GM21528 (cell line): ENCODE measurements at regions not wholly inside any gene's neighbourhood (a gene's known extent, or its start where the extent isn't known, plus 50 kb on each side); places are given as distances from the start of the nearest gene placed in this dataset.
A peak's percentile ranks its signal among the peaks of the same experiment; 100 is the strongest.
"Not testable (repeated sequence)": the region's sequence is repeated elsewhere in the genome, so short reads cannot be mapped to it uniquely, and the experiment has no call there.

Source experiments
- ATAC-seq: cut with Tn5 transposase; IDR thresholded peaks from one replicate; pipeline ENCODE4 v1.9.1; 2021; ENCODE audit warnings: mild to moderate bottlenecking, moderate library complexity; ENCODE audit not compliant: unreplicated experiment, low FRiP score

- no peak for ATAC-seq
These were observed 1053.6 kb upstream of the SLC39A10 start for GRCh38 chr2:194603429-194603828.

DNA sequence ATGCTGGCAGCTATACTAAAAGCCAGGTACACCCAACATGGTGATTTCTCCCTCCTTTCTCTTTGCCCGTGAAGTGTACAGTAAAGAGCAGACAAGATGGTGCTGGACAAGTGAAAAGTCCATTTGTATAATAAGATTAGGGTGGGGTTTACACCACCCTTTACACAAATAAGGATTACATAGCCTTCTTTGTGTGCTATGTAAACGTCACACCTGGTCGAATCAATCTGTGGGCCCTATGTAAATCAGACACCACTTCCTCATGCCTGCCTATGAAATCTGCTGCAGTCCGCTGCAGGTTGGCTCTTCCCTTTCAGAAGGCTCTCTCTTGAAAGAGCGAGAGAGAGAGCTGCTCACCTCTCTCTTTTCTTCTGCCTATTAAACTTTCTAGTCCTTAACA lies 1054.3 kb upstream of the SLC39A10 start:
- no peak for ATAC-seq

DNA sequence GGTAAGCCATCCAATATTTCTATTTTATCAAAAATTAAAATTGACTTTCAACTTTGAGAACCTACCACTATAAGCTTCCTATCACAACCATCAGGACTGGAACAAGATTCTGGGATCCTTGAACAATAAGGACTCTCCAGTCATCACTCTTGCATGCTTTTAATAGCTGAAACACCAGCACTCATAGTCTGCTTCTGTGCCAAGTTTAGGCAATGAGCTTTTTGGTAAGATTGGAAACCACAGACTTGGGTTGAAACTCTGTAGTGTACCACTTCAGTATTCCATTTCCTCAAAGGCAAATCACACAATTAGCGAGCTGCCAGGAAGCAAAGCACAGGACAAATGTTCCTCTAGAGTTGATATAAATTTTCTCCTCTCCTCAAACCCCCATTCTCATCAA lies 1065.8 kb upstream of the SLC39A10 start:
- ATAC-seq, result no peak

DNA sequence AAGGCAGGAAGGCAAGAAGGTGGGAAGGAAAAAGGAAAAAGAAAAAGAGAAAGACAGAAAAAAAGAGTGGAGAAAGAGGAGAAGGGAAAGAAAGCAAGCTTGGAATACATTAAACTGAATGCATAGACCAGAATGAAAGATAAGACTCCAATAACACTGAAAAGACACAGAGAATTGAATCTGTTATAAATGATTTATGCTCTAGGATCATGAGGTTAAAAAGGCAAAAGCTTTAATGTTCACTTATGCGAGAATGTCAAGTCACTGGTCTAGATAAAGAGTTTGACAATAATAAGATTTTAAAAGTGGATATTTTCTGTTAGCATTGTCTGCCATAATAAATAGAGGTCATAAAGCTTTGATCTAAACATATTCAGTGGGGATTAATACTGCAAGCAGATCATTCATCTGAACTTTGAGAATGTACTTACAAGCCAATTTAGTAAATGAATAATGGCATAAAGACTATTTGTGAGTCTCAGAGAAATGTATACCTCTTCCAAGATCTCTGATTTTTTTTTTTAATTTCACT lies 1069.2 kb upstream of the SLC39A10 start:
- no peak for ATAC-seq

DNA sequence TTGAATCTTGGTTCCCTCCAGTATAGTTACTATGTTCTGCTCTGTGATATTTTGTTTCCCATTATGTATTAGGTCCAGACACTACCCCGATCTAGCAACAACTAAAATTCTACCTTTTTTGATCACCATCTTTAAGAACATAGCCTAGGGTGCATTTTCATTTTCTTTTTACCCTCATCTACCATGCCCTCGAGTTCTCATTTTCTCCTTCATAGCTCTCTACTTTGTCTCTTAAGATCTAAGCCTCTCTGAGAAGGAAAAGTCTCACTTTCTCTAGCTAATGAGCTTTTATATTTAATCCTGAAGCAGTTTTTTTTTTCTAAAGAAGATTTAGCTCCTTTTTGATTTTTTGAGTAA lies 1089.4 kb upstream of the SLC39A10 start:
- peak; percentile 61 for ATAC-seq

DNA sequence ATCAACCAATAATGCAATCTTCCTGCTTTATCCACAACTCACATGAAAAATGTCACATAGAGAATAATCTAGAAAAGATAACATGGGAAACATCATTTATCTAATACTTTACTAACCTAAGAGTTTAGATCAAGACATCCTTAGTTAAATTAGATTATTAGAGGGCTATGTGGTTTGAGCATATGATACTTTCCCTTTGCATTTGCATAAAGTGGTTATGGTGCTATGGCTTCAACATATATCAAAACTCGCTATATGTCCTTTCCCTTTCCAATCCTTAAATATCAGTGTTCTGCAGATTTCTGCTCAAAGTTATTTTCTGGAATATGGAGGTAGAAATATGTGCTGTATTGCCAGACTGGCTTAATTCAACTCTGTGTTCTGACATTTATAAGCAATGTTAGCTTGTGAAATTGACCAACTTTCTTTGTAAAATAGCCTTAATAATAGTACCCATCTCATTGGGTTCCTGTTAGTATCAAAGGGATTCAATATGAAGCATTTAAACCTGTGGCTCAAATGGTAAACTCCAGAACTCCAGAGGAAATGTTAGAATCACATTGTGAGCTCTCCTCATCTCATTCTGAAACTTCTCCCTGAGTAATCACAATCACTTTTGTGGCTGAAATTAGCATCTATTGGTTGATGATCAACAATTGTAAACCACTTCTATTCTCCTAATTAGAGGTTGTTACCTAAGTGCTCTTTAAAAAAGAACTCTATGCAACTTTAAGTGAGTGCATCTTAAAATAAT lies 1089.9 kb upstream of the SLC39A10 start:
- peak; percentile 86 for ATAC-seq

DNA sequence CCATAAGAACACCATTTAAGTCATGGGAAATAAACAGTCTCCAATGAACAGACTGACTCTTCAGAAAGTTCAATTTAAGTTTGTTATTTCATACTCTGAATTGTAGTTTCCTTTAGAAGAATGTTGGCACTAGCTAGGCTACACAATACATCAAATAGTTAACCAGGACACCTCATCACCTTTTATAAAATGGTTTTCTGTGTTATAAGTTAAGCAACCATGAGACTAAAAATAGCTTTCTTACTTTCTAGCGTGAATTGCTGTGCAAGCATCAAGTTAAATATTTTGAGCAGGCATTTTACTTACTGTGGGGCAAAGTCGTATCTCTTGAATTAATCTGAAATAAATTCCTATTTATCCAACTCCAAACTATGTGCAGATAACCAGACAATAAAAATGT lies 1092.6 kb upstream of the SLC39A10 start:
- ATAC-seq, result no peak

DNA sequence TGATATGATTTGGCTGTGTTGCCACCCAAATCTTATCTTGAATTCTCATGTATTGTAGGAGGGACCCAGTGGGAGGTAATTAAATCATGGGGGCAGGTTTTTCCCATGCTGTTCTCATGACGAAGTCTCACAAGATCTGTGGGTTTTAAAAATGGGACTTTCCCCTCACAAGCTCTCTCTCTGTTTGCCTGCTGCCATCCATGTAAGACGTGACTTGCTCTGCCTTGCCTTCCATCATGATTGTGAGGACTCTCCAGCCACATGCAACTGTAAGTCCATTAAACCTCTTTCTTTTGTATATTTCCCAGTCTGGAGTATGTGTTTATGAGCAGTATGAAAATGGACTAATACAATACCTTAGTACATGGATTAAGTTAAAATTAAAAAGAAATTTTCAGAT lies 1094.7 kb upstream of the SLC39A10 start:
- no peak for ATAC-seq

DNA sequence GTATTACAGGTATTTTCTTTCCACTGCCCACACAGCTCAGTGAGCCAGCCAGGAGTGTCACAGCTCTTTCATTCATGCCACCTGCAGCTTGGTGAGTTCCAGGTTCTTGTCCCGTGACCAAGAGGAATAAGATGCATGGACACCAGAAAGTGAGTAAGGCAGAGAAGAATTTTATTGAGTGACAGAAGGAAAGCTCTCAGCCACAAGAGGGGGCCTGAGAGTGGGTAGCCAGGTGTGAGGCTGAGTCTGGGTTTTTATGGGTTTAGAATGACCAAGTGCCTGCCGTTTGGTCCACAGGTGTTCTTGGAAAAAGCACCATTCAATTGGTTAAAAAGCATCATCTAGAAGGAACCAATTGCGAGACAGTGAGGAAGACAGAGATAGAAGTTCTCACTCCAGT lies 1097.1 kb upstream of the SLC39A10 start:
- ATAC-seq, result no peak

DNA sequence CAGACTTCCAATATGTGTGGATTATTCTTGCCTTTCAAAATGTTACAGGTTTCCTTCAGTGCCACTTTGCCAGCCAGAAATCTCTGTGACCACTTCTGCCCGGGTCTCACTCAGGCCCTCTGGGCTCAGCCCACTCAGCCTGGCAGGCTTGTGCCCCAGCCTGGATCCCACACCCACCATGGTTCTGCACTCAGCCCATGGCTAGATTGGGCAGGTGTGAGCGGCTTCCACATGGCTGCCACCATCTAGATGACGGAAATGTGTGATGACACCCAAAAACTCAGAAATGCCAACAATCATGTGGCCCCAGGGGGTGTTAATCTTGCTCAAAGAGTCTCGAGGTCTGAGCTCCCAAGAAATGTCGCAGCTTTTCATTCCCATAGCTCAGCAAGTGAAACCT lies 1097.5 kb upstream of the SLC39A10 start:
- no peak for ATAC-seq

GRCh38 chr2:194557993-194558392 lies 1099.0 kb upstream of the SLC39A10 start:
- no peak for ATAC-seq

- no peak for ATAC-seq
These were observed 1100.4 kb upstream of the SLC39A10 start for GRCh38 chr2:194556629-194557028.

GRCh38 chr2:194553980-194554379 lies 1103.0 kb upstream of the SLC39A10 start:
- ATAC-seq, result no peak

- ATAC-seq, result no peak
These were observed 1106.3 kb upstream of the SLC39A10 start for GRCh38 chr2:194550702-194551101.

- ATAC-seq, result no peak
These were observed 1107.6 kb upstream of the SLC39A10 start for GRCh38 chr2:194549387-194549786.

DNA sequence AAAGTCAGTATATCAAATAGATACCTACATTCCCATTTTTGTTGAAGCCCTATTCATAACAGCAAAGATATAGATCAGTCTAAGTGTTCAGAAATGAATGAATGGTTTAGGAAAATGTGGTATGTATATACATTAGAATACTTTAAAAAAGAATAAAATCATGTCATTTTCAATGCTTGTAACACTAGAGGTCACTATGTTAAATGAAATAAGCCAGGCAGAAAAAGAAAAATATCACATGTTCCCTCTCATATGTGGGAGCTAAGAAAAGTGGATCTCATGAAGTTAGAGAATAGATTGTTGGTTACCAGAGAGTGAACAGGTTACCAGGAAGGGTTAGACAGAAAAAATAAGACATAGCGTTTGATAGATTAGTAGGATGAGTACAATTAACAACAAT lies 1111.0 kb upstream of the SLC39A10 start:
- no peak for ATAC-seq

GRCh38 chr2:194539425-194539824 lies 1117.6 kb upstream of the SLC39A10 start:
- ATAC-seq, result no peak

DNA sequence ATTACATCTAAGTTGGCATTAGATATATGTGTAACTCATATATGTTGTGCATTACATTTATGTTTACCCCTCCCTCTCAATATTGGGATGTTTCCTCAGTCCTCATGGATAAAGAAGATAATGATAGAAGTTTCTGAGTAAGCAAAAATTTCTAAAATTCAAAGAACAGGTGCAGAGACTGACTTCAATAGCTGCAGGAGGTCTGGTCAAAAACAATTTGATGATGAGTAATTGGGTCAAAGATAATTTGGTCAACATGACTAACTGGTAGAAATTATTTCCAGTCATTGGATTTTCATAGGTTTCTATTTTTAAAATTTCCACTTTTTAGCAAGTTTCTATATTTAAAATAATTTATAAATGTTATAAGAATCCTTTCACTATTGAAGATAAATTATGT lies 1130.9 kb upstream of the SLC39A10 start:
- ATAC-seq, result no peak

DNA sequence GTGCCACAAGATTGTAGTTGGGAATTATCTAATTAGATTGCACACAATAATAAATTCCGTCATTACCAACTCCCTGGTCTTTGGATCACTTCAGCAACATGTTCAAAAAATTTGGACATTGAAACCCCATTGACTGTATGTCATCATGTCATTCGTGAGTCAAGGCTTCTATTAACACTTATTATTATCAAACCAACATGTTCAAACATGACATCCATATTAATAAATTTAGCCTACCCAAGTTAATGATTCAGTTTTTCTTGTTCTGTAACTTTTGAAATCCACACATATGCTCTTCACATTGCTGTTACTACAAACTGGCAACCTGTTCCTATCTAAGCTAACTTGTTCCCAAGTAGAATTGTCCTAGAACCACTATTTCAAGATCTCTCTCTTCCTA lies 1142.7 kb upstream of the SLC39A10 start:
- ATAC-seq, result no peak

- ATAC-seq, result not testable (repeated sequence)
These were observed 1146.0 kb upstream of the SLC39A10 start for GRCh38 chr2:194511070-194511469.

GRCh38 chr2:194504876-194505275 lies 1152.2 kb upstream of the SLC39A10 start:
- ATAC-seq, result not testable (repeated sequence)

- ATAC-seq, result no peak
These were observed 1162.0 kb upstream of the SLC39A10 start for GRCh38 chr2:194495046-194495445.

GRCh38 chr2:194494401-194494800 lies 1162.6 kb upstream of the SLC39A10 start:
- ATAC-seq, result no peak
